Ishikawa (cell line): ENCODE measurements at regions not wholly inside any gene's neighbourhood (a gene's known extent, or its start where the extent isn't known, plus 50 kb on each side); places are given as distances from the start of the nearest gene placed in this dataset.

Experiments used
- CEBPB ChIP-seq: IDR thresholded peaks from 2 replicates; pipeline ENCODE4 v1.6.1; 2012
- CREB1 ChIP-seq: IDR thresholded peaks from 2 replicates; pipeline ENCODE4 v1.6.1; 2012; ENCODE audit warnings: low read depth
- EGR1 ChIP-seq: IDR thresholded peaks from 2 replicates; pipeline ENCODE4 v1.6.1; 2012
- EP300 ChIP-seq: IDR thresholded peaks from 2 replicates; pipeline ENCODE4 v1.6.1; 2012; ENCODE audit warnings: borderline replicate concordance
- FOXM1 ChIP-seq: IDR thresholded peaks from 2 replicates; pipeline ENCODE4 v1.6.1; 2012; ENCODE audit warnings: low read depth, borderline replicate concordance
- MAX ChIP-seq: IDR thresholded peaks from 2 replicates; pipeline ENCODE4 v1.6.1; 2012
- NFIC ChIP-seq: IDR thresholded peaks from 2 replicates; pipeline ENCODE4 v1.6.1; 2012
- RAD21 ChIP-seq: IDR thresholded peaks from 2 replicates; pipeline ENCODE4 v1.6.1; 2012; ENCODE audit warnings: low read depth
- REST ChIP-seq: IDR thresholded peaks from 2 replicates; pipeline ENCODE4 v1.6.1; 2012; ENCODE audit warnings: low read depth, mild to moderate bottlenecking
- TAF1 ChIP-seq: IDR thresholded peaks from 2 replicates; pipeline ENCODE4 v1.6.1; 2012; ENCODE audit warnings: low read depth, mild to moderate bottlenecking
- TCF12 ChIP-seq: IDR thresholded peaks from 2 replicates; pipeline ENCODE4 v1.6.1; 2012; ENCODE audit warnings: low read depth
- TEAD4 ChIP-seq: IDR thresholded peaks from 2 replicates; pipeline ENCODE4 v1.6.1; 2012
- USF1 ChIP-seq: IDR thresholded peaks from 2 replicates; pipeline ENCODE4 v1.6.1; 2012
- YY1 ChIP-seq: IDR thresholded peaks from 2 replicates; pipeline ENCODE4 v1.6.1; 2012; ENCODE audit warnings: low read depth
- ZBTB7A ChIP-seq: IDR thresholded peaks from 2 replicates; pipeline ENCODE4 v1.6.1; 2012; ENCODE audit warnings: low read depth

- TF ChIP-seq REST (no peak), MAX (no peak), FOXM1 (no peak), EP300 (no peak), CREB1 (no peak), USF1 (no peak), NFIC (no peak), TCF12 (no peak), CEBPB (no peak), RAD21 (no peak), ZBTB7A (no peak), TEAD4 (no peak), TAF1 (no peak)
Measured at GRCh38 chr16:85314512-85314971, 202.3 kb upstream of the CIBAR2 start.

- TF ChIP-seq REST, result no peak
- TF ChIP-seq YY1, result no peak
- TF ChIP-seq TCF12, result no peak
- no peak for TF ChIP-seq FOXM1
- TF ChIP-seq ZBTB7A, result no peak
- TF ChIP-seq CREB1, result no peak
- no peak for TF ChIP-seq EP300
- no peak for TF ChIP-seq USF1
- no peak for TF ChIP-seq NFIC
- no peak for TF ChIP-seq RAD21
- TF ChIP-seq MAX, result no peak
- no peak for TF ChIP-seq TEAD4
- no peak for TF ChIP-seq EGR1
- no peak for TF ChIP-seq CEBPB
- no peak for TF ChIP-seq TAF1
Measured at GRCh38 chr16:85315866-85316265, 203.6 kb upstream of the CIBAR2 start.

GRCh38 chr16:85316321-85316919 lies 204.1 kb upstream of the CIBAR2 start:
- no peak for TF ChIP-seq EP300
- TF ChIP-seq RAD21, result peak; percentile 74

- TF ChIP-seq TEAD4, result no peak
- no peak for TF ChIP-seq YY1
- no peak for TF ChIP-seq TAF1
- TF ChIP-seq NFIC, result no peak
- TF ChIP-seq RAD21, result no peak
- no peak for TF ChIP-seq TCF12
- TF ChIP-seq FOXM1, result no peak
- TF ChIP-seq REST, result no peak
- TF ChIP-seq EGR1, result no peak
- no peak for TF ChIP-seq CREB1
- no peak for TF ChIP-seq EP300
- no peak for TF ChIP-seq ZBTB7A
- TF ChIP-seq USF1, result no peak
- no peak for TF ChIP-seq MAX
- TF ChIP-seq CEBPB, result no peak
Measured at GRCh38 chr16:85316944-85317343, 204.7 kb upstream of the CIBAR2 start.
